HG03575 (cell line): ENCODE measurements at regions not wholly inside any gene's neighbourhood (a gene's known extent, or its start where the extent isn't known, plus 50 kb on each side); places are given as distances from the start of the nearest gene placed in this dataset.

Experiments used
- ATAC-seq: cut with Tn5 transposase; IDR thresholded peaks from one replicate; pipeline ENCODE4 v1.9.1; 2021; ENCODE audit not compliant: unreplicated experiment, insufficient number of reproducible peaks, low FRiP score; ENCODE audit errors: extremely low read depth

GRCh38 chr6:105769197-105769596 lies 316.9 kb upstream of the PRDM1 start:
- ATAC-seq, result no peak

GRCh38 chr6:105767541-105767940 lies 318.6 kb upstream of the PRDM1 start:
- no peak for ATAC-seq

GRCh38 chr6:105765239-105765638 lies 320.9 kb upstream of the PRDM1 start:
- no peak for ATAC-seq

- no peak for ATAC-seq
Observed at GRCh38 chr6:105764315-105764714, 321.8 kb upstream of the PRDM1 start.

- no peak for ATAC-seq
Observed at GRCh38 chr6:105763866-105764265, 322.3 kb upstream of the PRDM1 start.

GRCh38 chr6:105760746-105761145 lies 325.4 kb upstream of the PRDM1 start:
- no peak for ATAC-seq

- no peak for ATAC-seq
Observed at GRCh38 chr6:105759946-105760345, 326.2 kb upstream of the PRDM1 start.

GRCh38 chr6:105759015-105759414 lies 327.1 kb upstream of the PRDM1 start:
- ATAC-seq, result no peak

- peak; percentile 86 for ATAC-seq
Observed at GRCh38 chr6:105757512-105758200, 328.5 kb upstream of the PRDM1 start.

- no peak for ATAC-seq
Observed at GRCh38 chr6:105755885-105756284, 330.3 kb upstream of the PRDM1 start.

GRCh38 chr6:105753620-105754211 lies 332.4 kb upstream of the PRDM1 start:
- ATAC-seq, result no peak

- ATAC-seq, result no peak
Observed at GRCh38 chr6:105753207-105753606, 332.9 kb upstream of the PRDM1 start.

GRCh38 chr6:105750089-105750488 lies 336.0 kb upstream of the PRDM1 start:
- no peak for ATAC-seq

- no peak for ATAC-seq
Observed at GRCh38 chr6:105748737-105749161, 337.4 kb upstream of the PRDM1 start.

GRCh38 chr6:105747823-105748405 lies 338.2 kb upstream of the PRDM1 start:
- no peak for ATAC-seq

- ATAC-seq, result no peak
Observed at GRCh38 chr6:105746509-105746908, 339.6 kb upstream of the PRDM1 start.

- no peak for ATAC-seq
Observed at GRCh38 chr6:105746130-105746505, 340.0 kb upstream of the PRDM1 start.

- ATAC-seq, result no peak
Observed at GRCh38 chr6:105745464-105746129, 340.5 kb upstream of the PRDM1 start.

- ATAC-seq, result no peak
Observed at GRCh38 chr6:105744815-105745214, 341.3 kb upstream of the PRDM1 start.
